ENCODE measurements at regions not wholly inside any gene's neighbourhood (a gene's known extent, or its start where the extent isn't known, plus 50 kb on each side); places are given as distances from the start of the nearest gene placed in this dataset.

DNA sequence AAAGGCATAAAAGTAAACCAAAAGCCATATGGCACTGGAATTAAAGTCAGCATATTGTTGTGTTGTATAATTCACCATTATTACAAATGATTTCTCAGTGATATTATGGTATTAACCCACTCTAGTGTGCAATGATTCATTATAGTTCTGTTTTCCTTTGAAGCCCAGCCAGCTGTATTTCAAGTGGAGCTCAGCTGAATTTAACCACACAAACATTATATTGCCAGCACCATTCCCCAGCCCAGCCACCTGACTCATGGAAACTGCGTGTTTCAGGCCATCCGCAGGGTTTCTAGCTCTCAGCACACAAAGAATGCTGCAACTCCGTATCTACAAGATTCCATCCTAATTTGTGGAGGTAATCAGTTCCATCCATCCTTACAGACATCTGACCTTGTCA, 166.8 kb upstream of the CHAC2 start:
- TF ChIP-seq, protein P1, sequence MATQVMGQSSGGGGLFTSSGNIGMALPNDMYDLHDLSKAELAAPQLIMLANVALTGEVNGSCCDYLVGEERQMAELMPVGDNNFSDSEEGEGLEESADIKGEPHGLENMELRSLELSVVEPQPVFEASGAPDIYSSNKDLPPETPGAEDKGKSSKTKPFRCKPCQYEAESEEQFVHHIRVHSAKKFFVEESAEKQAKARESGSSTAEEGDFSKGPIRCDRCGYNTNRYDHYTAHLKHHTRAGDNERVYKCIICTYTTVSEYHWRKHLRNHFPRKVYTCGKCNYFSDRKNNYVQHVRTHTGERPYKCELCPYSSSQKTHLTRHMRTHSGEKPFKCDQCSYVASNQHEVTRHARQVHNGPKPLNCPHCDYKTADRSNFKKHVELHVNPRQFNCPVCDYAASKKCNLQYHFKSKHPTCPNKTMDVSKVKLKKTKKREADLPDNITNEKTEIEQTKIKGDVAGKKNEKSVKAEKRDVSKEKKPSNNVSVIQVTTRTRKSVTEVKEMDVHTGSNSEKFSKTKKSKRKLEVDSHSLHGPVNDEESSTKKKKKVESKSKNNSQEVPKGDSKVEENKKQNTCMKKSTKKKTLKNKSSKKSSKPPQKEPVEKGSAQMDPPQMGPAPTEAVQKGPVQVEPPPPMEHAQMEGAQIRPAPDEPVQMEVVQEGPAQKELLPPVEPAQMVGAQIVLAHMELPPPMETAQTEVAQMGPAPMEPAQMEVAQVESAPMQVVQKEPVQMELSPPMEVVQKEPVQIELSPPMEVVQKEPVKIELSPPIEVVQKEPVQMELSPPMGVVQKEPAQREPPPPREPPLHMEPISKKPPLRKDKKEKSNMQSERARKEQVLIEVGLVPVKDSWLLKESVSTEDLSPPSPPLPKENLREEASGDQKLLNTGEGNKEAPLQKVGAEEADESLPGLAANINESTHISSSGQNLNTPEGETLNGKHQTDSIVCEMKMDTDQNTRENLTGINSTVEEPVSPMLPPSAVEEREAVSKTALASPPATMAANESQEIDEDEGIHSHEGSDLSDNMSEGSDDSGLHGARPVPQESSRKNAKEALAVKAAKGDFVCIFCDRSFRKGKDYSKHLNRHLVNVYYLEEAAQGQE (IDR thresholded peaks at IDR 0.05; ENCODE audit: insufficient read depth in 1 of 2, low read depth in 2 of 2, low read length in 2 of 2), result no peak
- TF ChIP-seq POLR2AphosphoS5 (IDR thresholded peaks at IDR 0.05; ENCODE audit: low read depth, low read length) (no peak), TAF1 (IDR thresholded peaks at IDR 0.05; ENCODE audit: borderline replicate concordance, insufficient read depth, low read length) (no peak), FOXP2 (optimal IDR thresholded peaks at IDR 0.05; ENCODE audit: borderline replicate concordance, extremely low read depth, extremely low read length, insufficient read depth) (no peak)

All from PFSK-1 (cell line).